PC-9 (cell line): ENCODE measurements at regions not wholly inside any gene's neighbourhood (a gene's known extent, or its start where the extent isn't known, plus 50 kb on each side); places are given as distances from the start of the nearest gene placed in this dataset.

ENCODE experiments used
- CTCF ChIP-seq: fragments of 200-600 bp; sonication (generic); conservative IDR thresholded peaks from 2 replicates; pipeline ENCODE4 v1.6.1; 2017; ENCODE audit warnings: mixed run types, antibody characterized with exemption, mild to moderate bottlenecking, moderate library complexity
- EZH2 ChIP-seq: fragments of 200-600 bp; sonication (generic); IDR thresholded peaks from 2 replicates; pipeline ENCODE4 v1.8.0; 2017; ENCODE audit warnings: antibody characterized with exemption, low read depth

GRCh38 chr1:221643404-221644144 is 98.3 kb downstream of the DUSP10 start:
- TF ChIP-seq CTCF: no peak
- TF ChIP-seq EZH2: no peak
